WERI-Rb-1 (cell line): ENCODE measurements at regions not wholly inside any gene's neighbourhood (a gene's known extent, or its start where the extent isn't known, plus 50 kb on each side); places are given as distances from the start of the nearest gene placed in this dataset.

ENCODE experiments used
- DNase-seq: peaks from one replicate; pipeline ENCODE4 v3.0.0-alpha.2; 2020
- H3K27ac ChIP-seq: fragments of 250-450 bp; sonication (Bioruptor Pico); 2 replicates; pipeline ENCODE4 v1.5.1; 2020; ENCODE audit warnings: mild to moderate bottlenecking, moderate library complexity
- H3K27me3 ChIP-seq: fragments of 250-450 bp; sonication (Bioruptor Pico); 2 replicates; pipeline ENCODE4 v1.5.1; 2021; ENCODE audit warnings: mild to moderate bottlenecking, low read depth, moderate library complexity; ENCODE audit not compliant: insufficient read depth, severe bottlenecking
- H3K36me3 ChIP-seq: fragments of 250-450 bp; sonication (Bioruptor Pico); 2 replicates; pipeline ENCODE4 v1.5.1; 2020; ENCODE audit warnings: mild to moderate bottlenecking, moderate library complexity
- H3K4me3 ChIP-seq: 2 replicates; pipeline ENCODE4 v1.5.1; 2011; ENCODE audit warnings: low read depth, mild to moderate bottlenecking, control low read depth, low read length
- H3K9me3 ChIP-seq: fragments of 250-450 bp; sonication (Bioruptor Pico); 2 replicates; pipeline ENCODE4 v1.5.1; 2021; ENCODE audit warnings: mild to moderate bottlenecking, moderate library complexity; ENCODE audit not compliant: severe bottlenecking
- TF ChIP-seq, protein P1 (sequence below): IDR thresholded peaks from 2 replicates; pipeline ENCODE4 v1.5.1; 2011; ENCODE audit warnings: low read depth, mild to moderate bottlenecking, control low read depth, inconsistent platforms, low read length

DNA sequence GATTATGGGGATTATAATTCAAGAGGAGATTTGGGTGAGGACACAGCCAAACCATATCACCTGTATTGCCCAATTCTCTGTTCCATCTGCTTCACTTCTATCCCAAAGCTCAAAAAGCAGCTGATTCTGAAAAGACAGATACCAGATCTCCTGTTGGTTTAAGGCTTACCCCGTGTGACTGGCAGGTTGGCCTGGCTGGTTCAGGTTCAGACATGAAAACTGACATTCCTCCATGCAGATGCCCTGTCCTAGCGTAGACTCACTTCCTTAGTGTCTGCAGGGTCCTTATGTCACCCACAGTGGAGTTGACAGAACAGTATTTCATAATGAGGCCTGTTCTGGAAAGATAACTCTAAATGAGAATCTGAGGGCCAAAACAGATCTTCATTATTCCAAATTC, 61.1 kb upstream of the FLRT2 start:
- H3K4me3 ChIP-seq: no peak overlapping the region
- H3K36me3 ChIP-seq: no peaks in the 10 kb centered on the region
- DNase-seq: no peak
- TF ChIP-seq, protein P1, sequence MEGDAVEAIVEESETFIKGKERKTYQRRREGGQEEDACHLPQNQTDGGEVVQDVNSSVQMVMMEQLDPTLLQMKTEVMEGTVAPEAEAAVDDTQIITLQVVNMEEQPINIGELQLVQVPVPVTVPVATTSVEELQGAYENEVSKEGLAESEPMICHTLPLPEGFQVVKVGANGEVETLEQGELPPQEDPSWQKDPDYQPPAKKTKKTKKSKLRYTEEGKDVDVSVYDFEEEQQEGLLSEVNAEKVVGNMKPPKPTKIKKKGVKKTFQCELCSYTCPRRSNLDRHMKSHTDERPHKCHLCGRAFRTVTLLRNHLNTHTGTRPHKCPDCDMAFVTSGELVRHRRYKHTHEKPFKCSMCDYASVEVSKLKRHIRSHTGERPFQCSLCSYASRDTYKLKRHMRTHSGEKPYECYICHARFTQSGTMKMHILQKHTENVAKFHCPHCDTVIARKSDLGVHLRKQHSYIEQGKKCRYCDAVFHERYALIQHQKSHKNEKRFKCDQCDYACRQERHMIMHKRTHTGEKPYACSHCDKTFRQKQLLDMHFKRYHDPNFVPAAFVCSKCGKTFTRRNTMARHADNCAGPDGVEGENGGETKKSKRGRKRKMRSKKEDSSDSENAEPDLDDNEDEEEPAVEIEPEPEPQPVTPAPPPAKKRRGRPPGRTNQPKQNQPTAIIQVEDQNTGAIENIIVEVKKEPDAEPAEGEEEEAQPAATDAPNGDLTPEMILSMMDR: no peak
- no peak overlapping the region for H3K27ac ChIP-seq
- H3K27me3 ChIP-seq: no peaks in the 10 kb centered on the region
- no peaks in the 10 kb centered on the region for H3K9me3 ChIP-seq

DNA sequence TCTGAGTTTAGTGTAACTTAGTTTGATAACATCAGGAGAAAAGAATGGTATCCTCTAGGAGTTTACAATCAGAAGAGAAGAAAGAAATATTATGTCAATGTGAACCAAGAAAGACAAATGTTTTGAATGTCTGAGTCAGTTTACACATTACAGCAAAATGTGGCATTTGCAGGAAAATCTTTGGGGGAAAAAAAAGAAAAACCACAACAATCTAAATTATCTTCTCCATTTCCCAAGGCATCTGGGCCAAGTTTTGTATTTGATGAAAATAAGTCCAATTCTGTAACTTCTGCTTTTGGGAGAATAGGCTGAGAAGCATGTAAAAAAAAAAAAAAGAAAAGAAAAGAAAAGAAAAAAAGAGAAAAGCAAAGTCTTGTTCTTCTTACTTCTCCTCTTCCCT, 58.8 kb upstream of the FLRT2 start:
- Histone ChIP-seq H3K4me3 (no peak overlapping the region), H3K27ac (no peak overlapping the region), H3K27me3 (no peaks in the 10 kb centered on the region), H3K36me3 (no peaks in the 10 kb centered on the region), H3K9me3 (no peaks in the 10 kb centered on the region)
- DNase-seq: no peak
- TF ChIP-seq, protein P1: no peak

DNA sequence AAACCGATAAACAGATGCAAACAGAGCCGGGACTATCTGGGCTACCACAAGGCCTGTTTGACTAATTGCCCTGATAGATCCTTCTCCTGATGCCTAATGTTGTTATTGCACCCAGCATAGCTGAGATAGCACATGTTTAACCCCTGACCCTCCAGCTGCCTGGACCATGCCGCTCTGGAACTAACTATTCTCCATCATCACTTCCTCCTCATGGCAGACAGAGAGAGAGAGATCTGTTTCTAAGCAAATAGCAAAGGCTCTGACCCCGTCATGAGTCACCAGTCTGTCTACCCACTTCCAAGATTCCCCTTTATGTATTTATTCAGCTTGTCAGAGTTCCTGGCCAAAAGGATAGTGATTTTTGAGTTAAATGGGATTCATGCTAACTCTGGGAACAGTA, 58.2 kb upstream of the FLRT2 start:
- no peak overlapping the region for H3K4me3 ChIP-seq
- DNase-seq: no peak

GRCh38 chr14:85474431-85474830, 55.5 kb upstream of the FLRT2 start:
- no peak for DNase-seq

More for the DNA sequence above, 58.2 kb upstream of the FLRT2 start:
- Histone ChIP-seq H3K27me3 (no peaks in the 10 kb centered on the region), H3K27ac (no peak overlapping the region), H3K36me3 (no peaks in the 10 kb centered on the region), H3K9me3 (no peaks in the 10 kb centered on the region)
- TF ChIP-seq, protein P1: no peak

GRCh38 chr14:85475113-85475512, 54.8 kb upstream of the FLRT2 start:
- no peaks in the 10 kb centered on the region for H3K27me3 ChIP-seq
- no peaks in the 10 kb centered on the region for H3K9me3 ChIP-seq
- no peak overlapping the region for H3K27ac ChIP-seq
- TF ChIP-seq, protein P1: no peak
- H3K4me3 ChIP-seq: no peak overlapping the region
- DNase-seq: no peak
- H3K36me3 ChIP-seq: no peaks in the 10 kb centered on the region

More at GRCh38 chr14:85474431-85474830, 55.5 kb upstream of the FLRT2 start:
- no peak overlapping the region for H3K27ac ChIP-seq
- no peaks in the 10 kb centered on the region for H3K27me3 ChIP-seq
- no peaks in the 10 kb centered on the region for H3K9me3 ChIP-seq
- no peak overlapping the region for H3K4me3 ChIP-seq
- TF ChIP-seq, protein P1: no peak
- no peaks in the 10 kb centered on the region for H3K36me3 ChIP-seq

DNA sequence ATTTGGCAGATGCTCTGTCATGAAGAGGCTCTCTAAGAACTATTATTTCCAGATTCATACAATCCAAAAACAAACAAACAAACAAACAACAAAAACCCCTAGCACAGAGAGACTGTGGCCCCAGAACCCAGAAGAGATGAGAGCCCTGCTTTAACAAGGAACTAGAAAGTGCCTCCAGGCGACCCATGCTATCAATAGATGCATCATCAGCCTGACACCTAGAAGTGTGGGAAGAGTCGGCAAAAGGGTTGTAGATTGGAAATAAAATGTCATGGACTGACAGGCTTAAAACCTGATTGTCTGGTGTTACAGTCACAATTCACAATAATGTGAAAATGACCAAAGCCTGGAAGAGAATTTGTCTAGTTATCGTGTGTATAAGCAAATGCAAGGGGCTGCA, 50.6 kb upstream of the FLRT2 start:
- Histone ChIP-seq H3K27ac (no peak overlapping the region), H3K36me3 (no peaks in the 10 kb centered on the region), H3K4me3 (no peak overlapping the region), H3K9me3 (no peaks in the 10 kb centered on the region), H3K27me3 (no peaks in the 10 kb centered on the region)
- TF ChIP-seq, protein P1: no peak
- DNase-seq: no peak
